PC-9 (cell line): ENCODE measurements at regions not wholly inside any gene's neighbourhood (a gene's known extent, or its start where the extent isn't known, plus 50 kb on each side); places are given as distances from the start of the nearest gene placed in this dataset.

ENCODE experiments used
- BruUV-seq: library from RNA; stranded (reverse); fragments of 400-500 nt; replicated peaks from 2 replicates; lab custom pipeline; 2021; lab: Mats Ljungman, UMichigan
- CTCF ChIA-PET: fragments of 300-600 bp; sonication (Branson Sonifier 250); formaldehyde crosslinking; loops from one replicate; lab custom pipeline; 2022; ENCODE audit warnings: antibody characterized with exemption; lab: Charles Lee
- POLR2A ChIA-PET: fragments of 300-600 bp; sonication (Branson Sonifier 250); formaldehyde crosslinking; loops from one replicate; lab custom pipeline; 2022; ENCODE audit warnings: antibody characterized with exemption; ENCODE audit not compliant: unreplicated experiment; lab: Charles Lee
- DNase-seq, 2 experiments: peaks; one replicate each; pipeline versions ENCODE4 v3.0.0 to v3.0.0-alpha.2; 2015 to 2022; ENCODE audit warnings: mixed read lengths in 1 of 2
- H2AFZ ChIP-seq: fragments of 200-600 bp; sonication (generic); 2 replicates; pipeline ENCODE4 v1.8.1; 2017; ENCODE audit warnings: antibody characterized with exemption
- H3F3A ChIP-seq: fragments of 200-600 bp; sonication (generic); 2 replicates; pipeline ENCODE4 v1.8.1; 2017; ENCODE audit warnings: antibody characterized with exemption, mild to moderate bottlenecking, low read depth; ENCODE audit not compliant: insufficient read depth
- H3K27ac ChIP-seq: fragments of 200-600 bp; sonication (generic); 2 replicates; pipeline ENCODE4 v1.6.1; 2016; ENCODE audit warnings: mixed run types
- H3K27me3 ChIP-seq: fragments of 200-600 bp; sonication (generic); 2 replicates; pipeline ENCODE4 v1.6.1; 2016; ENCODE audit warnings: low read depth, mixed run types; ENCODE audit not compliant: insufficient read depth
- H3K36me3 ChIP-seq: fragments of 200-600 bp; sonication (generic); 2 replicates; pipeline ENCODE4 v1.6.1; 2016; ENCODE audit warnings: low read depth, mixed run types
- H3K4me1 ChIP-seq: fragments of 200-600 bp; sonication (generic); replicated peaks from 2 replicates; pipeline ENCODE4 v1.6.1; 2016; ENCODE audit warnings: mixed run types; ENCODE audit not compliant: insufficient read depth
- H3K4me2 ChIP-seq: fragments of 200-600 bp; sonication (generic); 2 replicates; pipeline ENCODE4 v1.6.1; 2017; ENCODE audit warnings: mixed run types
- H3K4me3 ChIP-seq: fragments of 200-600 bp; sonication (generic); 2 replicates; pipeline ENCODE4 v1.6.1; 2016; ENCODE audit warnings: mixed run types
- H3K79me2 ChIP-seq: fragments of 200-600 bp; sonication (generic); 2 replicates; pipeline ENCODE4 v1.6.1; 2017; ENCODE audit warnings: low read depth, mixed run types
- H3K9me2 ChIP-seq: fragments of 200-600 bp; sonication (generic); 2 replicates; pipeline ENCODE4 v1.8.1; 2017; ENCODE audit warnings: mild to moderate bottlenecking; ENCODE audit not compliant: insufficient read depth
- H3K9me3 ChIP-seq: fragments of 200-600 bp; sonication (generic); 2 replicates; pipeline ENCODE4 v1.8.1; 2016; ENCODE audit warnings: low read depth; ENCODE audit not compliant: insufficient read depth
- H4K20me1 ChIP-seq: fragments of 200-600 bp; sonication (generic); 2 replicates; pipeline ENCODE4 v1.8.1; 2017; ENCODE audit not compliant: insufficient read depth
- EZH2 ChIP-seq: fragments of 200-600 bp; sonication (generic); IDR thresholded peaks from 2 replicates; pipeline ENCODE4 v1.8.0; 2017; ENCODE audit warnings: antibody characterized with exemption, low read depth
- intact Hi-C: fragments of 100-400 bp; cut with micrococcal nuclease; formaldehyde crosslinking; loops from one replicate; pipeline ENCODE4 v1.10.0; 2022; ENCODE audit not compliant: unreplicated experiment
- TF ChIP-seq, protein P1 (sequence below): fragments of 200-600 bp; sonication (generic); conservative IDR thresholded peaks from 2 replicates; pipeline ENCODE4 v1.6.1; 2017; ENCODE audit warnings: mixed run types, antibody characterized with exemption, mild to moderate bottlenecking, moderate library complexity

DNA sequence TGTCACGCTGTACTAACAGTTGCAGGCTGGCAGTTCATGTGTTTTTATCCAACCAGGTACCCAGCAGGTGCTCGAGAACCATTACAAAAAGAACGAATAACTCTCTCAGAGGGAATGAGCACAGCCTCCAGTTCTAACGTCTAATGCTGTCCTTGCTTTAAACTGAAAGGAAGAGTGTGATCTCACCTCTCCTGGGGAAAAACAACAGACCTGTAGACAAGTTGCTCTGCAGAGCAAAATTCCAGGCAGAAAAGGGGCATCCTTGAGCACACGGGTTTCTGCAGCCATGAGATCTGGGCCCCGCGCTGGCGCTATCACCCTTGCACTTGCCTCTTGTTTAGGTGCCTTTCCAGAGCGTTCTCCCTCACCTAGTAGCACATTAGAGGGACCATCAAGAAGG, 92.5 kb upstream of the DNAH5 start:
- H2AFZ ChIP-seq: peak overlapping the region; percentile 30; the same call in 1 of the 2 replicates

DNA sequence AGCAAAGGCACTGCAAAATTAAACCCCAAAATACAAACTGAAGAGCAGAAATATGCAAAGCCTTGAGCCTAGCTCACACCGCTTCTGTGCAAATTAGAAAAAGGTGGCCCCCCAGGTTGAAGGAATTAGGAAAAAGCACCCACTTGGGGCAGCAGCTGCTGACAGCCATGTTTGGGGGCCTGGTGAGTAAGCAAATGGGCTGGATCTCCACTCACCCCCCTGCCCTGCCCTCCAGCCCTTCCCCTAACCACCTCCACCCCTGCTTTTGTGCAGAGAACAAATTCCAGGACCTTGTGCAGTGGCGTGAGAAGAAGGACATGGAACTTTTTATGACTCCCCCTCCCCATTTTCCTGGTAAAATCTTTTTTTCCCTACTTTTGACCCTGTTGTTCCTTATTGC, 92.0 kb upstream of the DNAH5 start:
- peak overlapping the region; percentile 76 for H3K4me2 ChIP-seq
- peak; percentile 79 to 84 for DNase-seq
- POLR2A ChIA-PET: interaction anchor here (0.5 to 1.0 kb wide), 8 partner anchors 11 to 273 kb away, joined by 3 to 17 read pairs (median 4); no protein-coding TSS in a partner anchor
- peak overlapping the region; percentile 34; the same call in 1 of the 2 replicates for H3K4me3 ChIP-seq
- peaks cover 61% of the 10 kb centered on the region for H3F3A ChIP-seq
- H3K4me1 ChIP-seq: peaks cover 88% of the 10 kb centered on the region
- TF ChIP-seq EZH2: no peak
- TF ChIP-seq, protein P1, sequence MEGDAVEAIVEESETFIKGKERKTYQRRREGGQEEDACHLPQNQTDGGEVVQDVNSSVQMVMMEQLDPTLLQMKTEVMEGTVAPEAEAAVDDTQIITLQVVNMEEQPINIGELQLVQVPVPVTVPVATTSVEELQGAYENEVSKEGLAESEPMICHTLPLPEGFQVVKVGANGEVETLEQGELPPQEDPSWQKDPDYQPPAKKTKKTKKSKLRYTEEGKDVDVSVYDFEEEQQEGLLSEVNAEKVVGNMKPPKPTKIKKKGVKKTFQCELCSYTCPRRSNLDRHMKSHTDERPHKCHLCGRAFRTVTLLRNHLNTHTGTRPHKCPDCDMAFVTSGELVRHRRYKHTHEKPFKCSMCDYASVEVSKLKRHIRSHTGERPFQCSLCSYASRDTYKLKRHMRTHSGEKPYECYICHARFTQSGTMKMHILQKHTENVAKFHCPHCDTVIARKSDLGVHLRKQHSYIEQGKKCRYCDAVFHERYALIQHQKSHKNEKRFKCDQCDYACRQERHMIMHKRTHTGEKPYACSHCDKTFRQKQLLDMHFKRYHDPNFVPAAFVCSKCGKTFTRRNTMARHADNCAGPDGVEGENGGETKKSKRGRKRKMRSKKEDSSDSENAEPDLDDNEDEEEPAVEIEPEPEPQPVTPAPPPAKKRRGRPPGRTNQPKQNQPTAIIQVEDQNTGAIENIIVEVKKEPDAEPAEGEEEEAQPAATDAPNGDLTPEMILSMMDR: 0 out of 2 replicates have a peak, but pooled peaks have one; percentile 25
- intact Hi-C loops: loop anchor here (1.0 to 5.0 kb wide), 13 partner anchors 10 to 456 kb away; no protein-coding TSS in a partner anchor
- no TSS peak for BruUV-seq
- peaks cover 8% of the 10 kb centered on the region; the same call in 1 of the 2 replicates for H3K79me2 ChIP-seq
- no peaks in the 10 kb centered on the region for H3K36me3 ChIP-seq
- no peaks in the 10 kb centered on the region for H3K9me2 ChIP-seq
- no peaks in the 10 kb centered on the region for H4K20me1 ChIP-seq
- no peaks in the 10 kb centered on the region for H3K27me3 ChIP-seq
- CTCF ChIA-PET: interaction anchor here (2.0 kb wide), 1 partner anchor 233 kb away, joined by 13 read pairs; no protein-coding TSS in a partner anchor
- H2AFZ ChIP-seq: no peak overlapping the region
- H3K27ac ChIP-seq: peak overlapping the region; percentile 98
- no peaks in the 10 kb centered on the region for H3K9me3 ChIP-seq

More for the DNA sequence above, 92.5 kb upstream of the DNAH5 start:
- TF ChIP-seq, protein P1: no peak
- no peak for TF ChIP-seq EZH2
- H3K27ac ChIP-seq: peak overlapping the region; percentile 98
- TSS peak; percentile 56 for BruUV-seq
- H3K36me3 ChIP-seq: no peaks in the 10 kb centered on the region
- peak overlapping the region; percentile 76 for H3K4me2 ChIP-seq
- peak overlapping the region; percentile 34; the same call in 1 of the 2 replicates for H3K4me3 ChIP-seq
- peaks cover 61% of the 10 kb centered on the region for H3F3A ChIP-seq
- H3K79me2 ChIP-seq: peaks cover 8% of the 10 kb centered on the region; the same call in 1 of the 2 replicates
- intact Hi-C loops: loop anchor here (1.0 to 5.0 kb wide), 13 partner anchors 11 to 455 kb away; no protein-coding TSS in a partner anchor
- CTCF ChIA-PET: interaction anchor here (1.0 to 1.8 kb wide), 2 partner anchors 11 to 233 kb away, joined by 3 to 6 read pairs; no protein-coding TSS in a partner anchor
- H3K27me3 ChIP-seq: no peaks in the 10 kb centered on the region
- H3K9me3 ChIP-seq: no peaks in the 10 kb centered on the region
- H3K4me1 ChIP-seq: peaks cover 88% of the 10 kb centered on the region
- POLR2A ChIA-PET: interaction anchor here (0.7 to 1.0 kb wide), 3 partner anchors 103 to 228 kb away, joined by 3 to 17 read pairs (median 9); no protein-coding TSS in a partner anchor
- no peaks in the 10 kb centered on the region for H3K9me2 ChIP-seq
- no peak for DNase-seq
- no peaks in the 10 kb centered on the region for H4K20me1 ChIP-seq

DNA sequence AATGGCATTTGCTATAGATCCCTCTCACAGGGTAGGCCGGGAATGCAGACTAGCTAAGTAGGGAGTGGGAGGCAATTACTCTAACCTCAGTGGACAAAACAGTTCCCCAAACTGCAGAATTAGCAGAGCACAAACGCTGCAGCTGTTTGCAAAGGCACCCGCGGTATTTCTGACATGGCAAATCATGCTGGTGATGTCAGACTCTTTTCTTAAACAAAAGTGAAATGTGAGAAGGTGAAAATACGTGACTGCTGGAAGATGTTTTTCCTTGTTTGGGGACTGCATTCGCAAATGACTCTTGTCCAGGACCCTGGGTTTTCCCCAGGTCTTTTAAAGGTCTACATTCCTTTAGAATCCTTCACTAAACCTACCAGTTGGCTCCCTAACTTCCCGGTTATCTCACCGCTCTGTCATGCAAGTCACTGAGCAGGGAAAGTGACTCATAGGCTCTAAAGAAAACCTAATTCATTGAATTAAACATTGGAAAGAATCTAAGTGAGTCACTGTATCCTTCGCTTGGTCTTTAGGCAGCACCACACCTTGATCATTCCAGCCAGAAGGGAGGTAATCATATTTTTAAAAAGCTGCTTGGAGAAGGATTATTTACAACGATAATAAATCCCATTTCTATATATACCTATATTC, 91.5 kb upstream of the DNAH5 start:
- intact Hi-C loops: loop anchor here (1.0 to 5.0 kb wide), 13 partner anchors 10 to 456 kb away; no protein-coding TSS in a partner anchor
- CTCF ChIA-PET: interaction anchor here (0.7 to 2.0 kb wide), 2 partner anchors 74 to 234 kb away, joined by 3 to 13 read pairs; no protein-coding TSS in a partner anchor
- peaks cover 61% of the 10 kb centered on the region for H3F3A ChIP-seq
- no peaks in the 10 kb centered on the region for H3K9me3 ChIP-seq
- TF ChIP-seq EZH2: no peak
- TF ChIP-seq, protein P1: no peak
- peaks cover 8% of the 10 kb centered on the region; the same call in 1 of the 2 replicates for H3K79me2 ChIP-seq
- POLR2A ChIA-PET: interaction anchor here (0.5 to 1.8 kb wide), 16 partner anchors 10 to 690 kb away, joined by 3 to 17 read pairs (median 4); no protein-coding TSS in a partner anchor
- H4K20me1 ChIP-seq: no peaks in the 10 kb centered on the region
- BruUV-seq: no TSS peak
- H3K4me2 ChIP-seq: peak overlapping the region; percentile 76
- H3K4me1 ChIP-seq: peaks cover 84% of the 10 kb centered on the region
- no peaks in the 10 kb centered on the region for H3K36me3 ChIP-seq
- no peaks in the 10 kb centered on the region for H3K27me3 ChIP-seq
- peak overlapping the region; percentile 34; the same call in 1 of the 2 replicates for H3K4me3 ChIP-seq
- H3K27ac ChIP-seq: peak overlapping the region; percentile 98
- no peaks in the 10 kb centered on the region for H3K9me2 ChIP-seq
- no peak overlapping the region for H2AFZ ChIP-seq
- peak; percentile 94 to 100 for DNase-seq
